GM23338 (cell line): ENCODE measurements at regions not wholly inside any gene's neighbourhood (a gene's known extent, or its start where the extent isn't known, plus 50 kb on each side); places are given as distances from the start of the nearest gene placed in this dataset.

Experiments
- CREB1 ChIP-seq: fragments of 250-450 bp; sonication (Bioruptor Pico); IDR thresholded peaks from 2 replicates; pipeline ENCODE4 v1.5.0; 2020; ENCODE audit warnings: low read depth, mild to moderate bottlenecking, moderate library complexity
- CTCF ChIP-seq, 2 experiments: fragments of 200-600 bp in 1 of 2; sonication (generic) in 1 of 2; conservative IDR thresholded peaks; 2 replicates each; pipeline versions ENCODE4 v1.5.1 to v1.6.1; 2016 to 2017; ENCODE audit warnings: antibody characterized with exemption in 2 of 2, low read depth in 2 of 2, mild to moderate bottlenecking in 2 of 2, moderate library complexity in 1 of 2
- EZH2 ChIP-seq: fragments of 200-600 bp; sonication (generic); IDR thresholded peaks from one replicate; pipeline ENCODE4 v1.8.0; 2017; ENCODE audit warnings: antibody characterized with exemption, mild to moderate bottlenecking, low read depth; ENCODE audit not compliant: unreplicated experiment
- EZH2phosphoT487 ChIP-seq: fragments of 200-600 bp; sonication (generic); IDR thresholded peaks from one replicate; pipeline ENCODE4 v1.8.1; 2018; ENCODE audit warnings: antibody characterized with exemption; ENCODE audit not compliant: unreplicated experiment
- JUNB ChIP-seq: IDR thresholded peaks from one replicate; pipeline ENCODE4 v1.6.1; 2016; ENCODE audit warnings: antibody characterized with exemption; ENCODE audit not compliant: unreplicated experiment
- NANOG ChIP-seq: IDR thresholded peaks from 2 replicates; pipeline ENCODE4 v1.6.1; 2016; ENCODE audit warnings: antibody characterized with exemption, borderline replicate concordance
- POLR2AphosphoS5 ChIP-seq: IDR thresholded peaks from 2 replicates; pipeline ENCODE4 v1.6.1; 2016; ENCODE audit warnings: antibody characterized with exemption, low read depth
- REST ChIP-seq: IDR thresholded peaks from one replicate; pipeline ENCODE4 v1.6.1; 2018; ENCODE audit warnings: antibody characterized with exemption; ENCODE audit not compliant: unreplicated experiment
- STAT1 ChIP-seq: IDR thresholded peaks from one replicate; pipeline ENCODE4 v1.6.1; 2016; ENCODE audit warnings: antibody characterized with exemption; ENCODE audit not compliant: unreplicated experiment
- ZNF114 ChIP-seq: fragments of 250-450 bp; sonication (Bioruptor Pico); IDR thresholded peaks from 2 replicates; pipeline ENCODE4 v1.5.0; 2020; ENCODE audit warnings: mild to moderate bottlenecking, moderate library complexity
- ZNF331 ChIP-seq: fragments of 250-450 bp; sonication (Bioruptor Pico); IDR thresholded peaks from 2 replicates; pipeline ENCODE4 v1.5.0; 2020; ENCODE audit warnings: low read depth, mild to moderate bottlenecking, moderate library complexity
- ZNF462 ChIP-seq: fragments of 250-450 bp; sonication (Bioruptor Pico); IDR thresholded peaks from 2 replicates; pipeline ENCODE4 v1.5.0; 2020; ENCODE audit warnings: mild to moderate bottlenecking, moderate library complexity
- TF ChIP-seq, protein P1 (sequence below): IDR thresholded peaks from 2 replicates; pipeline ENCODE4 v1.6.1; 2016; ENCODE audit warnings: antibody characterized with exemption

- TF ChIP-seq REST, result no peak
- no peak for TF ChIP-seq CTCF (conservative IDR thresholded peaks at IDR 0.05; ENCODE audit: low read depth in 2 of 2)
- TF ChIP-seq POLR2AphosphoS5, result no peak
- no peak for TF ChIP-seq EZH2
- TF ChIP-seq ZNF331 (CRISPR knock-in tag), result no peak
- TF ChIP-seq EZH2phosphoT487, result no peak
- TF ChIP-seq JUNB, result no peak
- TF ChIP-seq ZNF114, result no peak
- TF ChIP-seq CREB1 (CRISPR knock-in tag), result no peak
- TF ChIP-seq NANOG, result no peak
- TF ChIP-seq, protein P1, sequence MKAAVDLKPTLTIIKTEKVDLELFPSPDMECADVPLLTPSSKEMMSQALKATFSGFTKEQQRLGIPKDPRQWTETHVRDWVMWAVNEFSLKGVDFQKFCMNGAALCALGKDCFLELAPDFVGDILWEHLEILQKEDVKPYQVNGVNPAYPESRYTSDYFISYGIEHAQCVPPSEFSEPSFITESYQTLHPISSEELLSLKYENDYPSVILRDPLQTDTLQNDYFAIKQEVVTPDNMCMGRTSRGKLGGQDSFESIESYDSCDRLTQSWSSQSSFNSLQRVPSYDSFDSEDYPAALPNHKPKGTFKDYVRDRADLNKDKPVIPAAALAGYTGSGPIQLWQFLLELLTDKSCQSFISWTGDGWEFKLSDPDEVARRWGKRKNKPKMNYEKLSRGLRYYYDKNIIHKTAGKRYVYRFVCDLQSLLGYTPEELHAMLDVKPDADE, result no peak
- TF ChIP-seq ZNF462 (CRISPR knock-in tag), result no peak
- TF ChIP-seq STAT1, result no peak
Measured at GRCh38 chr6:137646484-137646883, 152.3 kb upstream of the OLIG3 start.
